IPS-20b (cell line): ENCODE measurements at regions not wholly inside any gene's neighbourhood (a gene's known extent, or its start where the extent isn't known, plus 50 kb on each side); places are given as distances from the start of the nearest gene placed in this dataset.

Experiments
- H3K27ac ChIP-seq: one replicate; pipeline ENCODE4 v1.5.1; 2013; ENCODE audit warnings: low read length
- H3K27me3 ChIP-seq: 2 replicates; pipeline ENCODE4 v1.6.1; 2013; ENCODE audit warnings: mild to moderate bottlenecking, low read length, inconsistent platforms; ENCODE audit not compliant: insufficient read depth
- H3K36me3 ChIP-seq: 2 replicates; pipeline ENCODE4 v1.6.1; 2013; ENCODE audit warnings: low read depth, mild to moderate bottlenecking, inconsistent platforms, low read length, moderate library complexity; ENCODE audit not compliant: insufficient read depth
- H3K4me1 ChIP-seq: 2 replicates; pipeline ENCODE4 v1.6.1; 2013; ENCODE audit warnings: mild to moderate bottlenecking, control low read depth, inconsistent platforms, low read length, moderate library complexity; ENCODE audit not compliant: insufficient read depth
- H3K4me3 ChIP-seq: 2 replicates; pipeline ENCODE4 v1.5.1; 2013; ENCODE audit warnings: mild to moderate bottlenecking, low read length, inconsistent platforms
- H3K9ac ChIP-seq: 2 replicates; pipeline ENCODE4 v1.6.1; 2013; ENCODE audit warnings: low read depth, mild to moderate bottlenecking, inconsistent platforms, low read length, moderate library complexity
- H3K9me3 ChIP-seq: 2 replicates; pipeline ENCODE4 v1.6.1; 2013; ENCODE audit warnings: mild to moderate bottlenecking, low read depth, low read length, inconsistent platforms; ENCODE audit not compliant: insufficient read depth

DNA sequence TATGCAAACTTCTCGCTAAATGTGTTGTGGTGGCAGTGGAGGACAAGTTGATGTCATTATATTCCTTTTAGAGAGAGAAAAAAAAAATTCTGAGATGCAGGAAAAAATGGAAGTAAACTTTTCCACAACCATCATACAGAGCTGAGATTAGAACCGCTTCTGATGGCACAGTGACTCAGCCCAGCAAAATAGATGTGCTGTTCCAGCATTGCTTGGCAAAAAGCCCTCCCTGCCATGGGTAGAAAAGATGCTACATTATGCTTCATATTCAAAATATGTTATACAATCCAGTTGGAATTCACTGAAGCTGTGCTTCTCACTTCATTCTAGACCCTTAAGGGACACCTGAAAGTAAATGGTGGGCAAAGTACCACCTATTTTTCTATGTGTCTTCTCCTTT lies 1047.6 kb upstream of the FANCL start:
- no peak overlapping the region for H3K9ac ChIP-seq
- H3K9me3 ChIP-seq: no peaks in the 10 kb centered on the region
- H3K27ac ChIP-seq: no peak overlapping the region
- H3K4me3 ChIP-seq: no peak overlapping the region
- no peaks in the 10 kb centered on the region for H3K4me1 ChIP-seq
- H3K27me3 ChIP-seq: no peaks in the 10 kb centered on the region
- H3K36me3 ChIP-seq: no peaks in the 10 kb centered on the region

DNA sequence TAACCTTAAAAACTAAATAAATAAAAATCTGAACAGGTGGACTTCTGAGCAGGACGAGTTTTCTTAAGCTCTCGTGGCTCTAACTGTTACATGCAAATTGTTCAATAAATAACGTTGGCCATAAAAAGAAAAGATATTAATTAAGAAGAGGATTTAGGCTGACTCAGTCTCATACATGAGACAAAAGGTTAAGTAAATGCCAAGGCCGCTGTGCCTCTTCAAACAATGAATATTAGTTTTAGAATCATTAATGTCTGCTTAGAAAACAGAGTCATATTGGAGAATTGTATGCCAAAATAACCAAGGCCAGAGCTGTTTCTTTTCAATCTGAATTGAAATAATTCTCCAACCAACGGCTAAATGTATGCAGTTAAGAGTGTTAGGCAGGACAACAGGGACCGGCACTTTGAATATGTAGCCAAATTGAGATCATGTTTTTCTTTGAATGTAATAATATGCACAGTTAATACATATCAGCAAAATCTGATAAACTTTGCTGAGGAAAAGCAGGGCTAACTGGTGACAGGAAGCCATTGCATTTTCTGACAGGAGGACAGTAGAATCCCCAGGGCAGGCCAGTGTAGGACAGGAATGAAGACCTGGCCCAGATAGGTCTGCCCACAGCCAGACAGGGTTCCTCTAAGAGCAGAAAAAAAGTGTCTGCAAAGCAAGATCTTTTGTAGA lies 1041.4 kb upstream of the FANCL start:
- H3K9ac ChIP-seq: no peak overlapping the region
- no peak overlapping the region for H3K27ac ChIP-seq
- no peaks in the 10 kb centered on the region for H3K9me3 ChIP-seq
- H3K4me1 ChIP-seq: no peaks in the 10 kb centered on the region
- H3K36me3 ChIP-seq: no peaks in the 10 kb centered on the region
- H3K4me3 ChIP-seq: no peak overlapping the region
- no peaks in the 10 kb centered on the region for H3K27me3 ChIP-seq

DNA sequence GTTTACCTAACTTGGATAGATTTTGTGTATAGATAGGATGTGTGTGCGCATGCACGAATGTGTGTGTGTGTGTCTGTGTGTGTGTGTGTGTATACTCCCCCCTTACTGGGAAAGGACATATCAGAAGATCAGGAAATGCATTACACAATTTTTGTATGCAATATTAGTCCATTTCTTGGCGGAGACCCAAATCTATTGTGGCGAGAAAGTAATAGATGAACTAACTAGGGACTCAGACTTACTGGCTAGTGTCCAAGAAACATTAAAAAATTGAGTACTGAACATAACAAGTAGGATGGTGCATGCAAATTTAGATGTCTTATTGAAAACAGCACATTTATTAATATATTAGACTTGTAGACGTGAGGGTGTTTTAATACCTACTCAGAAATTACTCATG lies 1036.5 kb upstream of the FANCL start:
- Histone ChIP-seq H3K4me1 (no peaks in the 10 kb centered on the region), H3K9ac (no peak overlapping the region), H3K27ac (no peak overlapping the region), H3K4me3 (no peak overlapping the region), H3K36me3 (no peaks in the 10 kb centered on the region), H3K9me3 (no peaks in the 10 kb centered on the region), H3K27me3 (no peaks in the 10 kb centered on the region)

DNA sequence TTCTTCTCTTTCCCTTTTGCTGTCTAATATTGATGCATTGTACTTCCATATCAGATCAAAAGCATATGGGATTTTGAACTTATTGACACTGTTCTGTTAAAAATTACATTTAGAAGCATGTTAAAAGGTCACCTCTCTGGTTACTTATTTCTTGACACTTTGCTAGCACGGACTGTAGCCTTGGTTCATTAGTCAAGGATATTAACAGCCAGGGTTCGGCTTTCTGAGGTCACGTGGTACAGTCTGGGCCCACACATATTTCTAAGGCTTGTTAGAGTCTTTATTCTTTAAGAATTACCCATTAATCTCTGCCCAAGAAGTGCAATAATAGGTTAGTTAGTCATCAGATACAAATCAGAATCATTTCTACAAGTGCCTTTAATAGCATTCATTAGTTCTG lies 1035.8 kb upstream of the FANCL start:
- H3K4me1 ChIP-seq: no peaks in the 10 kb centered on the region
- H3K9me3 ChIP-seq: no peaks in the 10 kb centered on the region

DNA sequence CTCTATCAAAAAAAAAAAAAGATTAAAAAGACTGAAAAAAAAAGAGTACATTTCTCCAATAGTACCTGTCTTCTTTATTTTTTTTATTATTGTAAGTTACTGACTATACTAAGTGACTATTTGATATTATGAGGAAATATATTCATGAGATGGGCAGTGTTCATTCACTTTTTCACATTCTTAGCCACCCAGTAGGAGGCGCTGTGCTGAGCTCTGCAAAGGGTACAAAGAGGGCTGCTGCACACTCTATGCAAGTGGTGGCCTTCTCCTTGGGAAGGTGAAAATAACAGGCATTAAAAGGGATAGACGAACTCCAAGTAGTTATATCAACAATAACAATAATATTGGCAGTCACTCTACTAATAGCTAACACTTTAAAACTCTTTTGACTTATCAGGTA lies 1034.9 kb upstream of the FANCL start:
- Histone ChIP-seq H3K4me1 (no peaks in the 10 kb centered on the region), H3K4me3 (no peak overlapping the region), H3K27me3 (no peaks in the 10 kb centered on the region)

More for the DNA sequence above, 1035.8 kb upstream of the FANCL start:
- Histone ChIP-seq H3K36me3 (no peaks in the 10 kb centered on the region), H3K4me3 (no peak overlapping the region), H3K27me3 (no peaks in the 10 kb centered on the region), H3K9ac (no peak overlapping the region), H3K27ac (no peak overlapping the region)

DNA sequence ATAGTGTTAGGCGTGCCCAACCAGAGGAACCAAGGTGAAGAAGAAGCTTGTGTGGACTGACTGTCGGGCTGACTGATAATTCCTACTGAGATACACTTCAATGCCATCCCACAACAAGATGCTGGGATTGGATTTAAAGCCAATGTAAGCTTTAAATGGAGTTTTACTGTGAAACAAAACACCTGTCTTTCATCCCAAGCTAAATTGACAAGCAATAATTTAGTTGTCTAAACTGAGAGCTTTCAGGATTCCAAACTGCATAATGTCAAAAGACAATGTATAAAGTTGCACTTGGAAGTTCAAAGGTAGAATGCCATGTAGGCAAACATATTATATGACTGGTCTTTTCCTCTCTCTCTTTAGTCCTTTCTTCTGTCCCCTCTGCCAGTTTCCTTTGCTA lies 1025.3 kb upstream of the FANCL start:
- no peak overlapping the region for H3K4me3 ChIP-seq
- peaks cover 10% of the 10 kb centered on the region for H3K4me1 ChIP-seq
- no peak overlapping the region for H3K9ac ChIP-seq
- H3K27me3 ChIP-seq: no peaks in the 10 kb centered on the region
- H3K9me3 ChIP-seq: no peaks in the 10 kb centered on the region
- no peaks in the 10 kb centered on the region for H3K36me3 ChIP-seq
- H3K27ac ChIP-seq: no peak overlapping the region

More for the DNA sequence above, 1034.9 kb upstream of the FANCL start:
- no peak overlapping the region for H3K9ac ChIP-seq
- H3K27ac ChIP-seq: no peak overlapping the region
- H3K9me3 ChIP-seq: no peaks in the 10 kb centered on the region
- H3K36me3 ChIP-seq: no peaks in the 10 kb centered on the region

DNA sequence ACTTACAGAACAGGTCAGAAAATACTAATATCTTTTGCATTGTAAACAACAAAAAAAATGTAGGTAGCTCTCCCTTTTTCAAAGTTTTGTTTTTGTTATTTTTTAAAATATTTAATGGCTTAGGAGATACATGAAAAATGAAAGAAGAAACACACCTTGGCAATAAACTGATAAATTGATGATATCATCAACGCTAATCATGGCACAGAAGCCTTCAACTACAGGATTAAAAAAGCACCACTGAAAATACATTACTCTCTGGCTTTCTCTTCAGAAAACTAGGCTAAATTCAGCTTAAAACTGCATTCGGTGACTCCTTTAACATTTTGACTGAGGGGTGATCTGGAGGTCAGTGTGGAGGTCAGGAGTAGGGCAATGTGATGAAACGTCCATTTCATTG lies 1018.8 kb upstream of the FANCL start:
- H3K9ac ChIP-seq: no peak overlapping the region
- H3K9me3 ChIP-seq: no peaks in the 10 kb centered on the region
- H3K27me3 ChIP-seq: no peaks in the 10 kb centered on the region
- no peaks in the 10 kb centered on the region for H3K36me3 ChIP-seq
- no peak overlapping the region for H3K4me3 ChIP-seq
- no peak overlapping the region for H3K27ac ChIP-seq
- peaks cover 16% of the 10 kb centered on the region for H3K4me1 ChIP-seq

DNA sequence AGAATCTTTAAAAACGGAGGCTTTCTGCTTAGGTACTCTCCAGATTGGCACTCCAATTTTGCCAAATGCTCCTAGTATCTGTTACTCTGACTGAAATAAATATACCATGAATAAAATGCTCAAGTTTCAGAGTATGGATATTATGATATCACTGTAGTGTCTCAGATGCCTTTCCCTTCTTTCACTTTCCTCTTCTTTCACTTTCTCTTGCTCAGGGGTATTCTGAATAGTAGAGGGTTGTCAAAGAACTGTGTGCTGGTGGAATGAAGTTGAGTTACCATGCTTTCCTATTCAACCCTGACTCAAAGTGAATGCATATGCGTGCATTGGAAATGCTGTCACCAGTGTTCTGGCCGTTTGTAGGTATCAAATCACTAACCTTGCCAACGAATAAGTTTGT lies 1015.2 kb upstream of the FANCL start:
- Histone ChIP-seq H3K4me1 (peaks cover 16% of the 10 kb centered on the region), H3K9ac (no peak overlapping the region)

DNA sequence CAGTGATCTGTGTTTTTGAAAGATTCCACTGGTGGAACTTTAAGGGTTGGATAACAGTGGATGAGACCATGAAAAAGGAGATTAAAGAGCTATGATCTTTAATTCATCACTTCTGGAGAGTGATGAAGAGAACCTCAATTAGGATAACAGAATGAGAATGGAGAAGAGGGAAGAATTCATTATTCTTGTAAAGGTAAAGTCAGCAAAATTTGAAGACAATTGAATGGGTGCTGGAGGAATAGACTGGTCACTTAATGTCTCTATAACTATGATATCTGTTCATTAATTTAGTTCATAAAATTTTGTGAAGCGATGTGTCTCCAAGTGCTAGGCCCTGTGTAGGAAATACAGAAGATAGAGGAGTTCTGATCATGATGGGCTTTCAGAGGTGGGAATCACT lies 1013.2 kb upstream of the FANCL start:
- Histone ChIP-seq H3K36me3 (no peaks in the 10 kb centered on the region), H3K4me1 (peaks cover 13% of the 10 kb centered on the region), H3K4me3 (no peak overlapping the region), H3K9me3 (no peaks in the 10 kb centered on the region), H3K9ac (no peak overlapping the region), H3K27ac (no peak overlapping the region), H3K27me3 (no peaks in the 10 kb centered on the region)

More for the DNA sequence above, 1015.2 kb upstream of the FANCL start:
- Histone ChIP-seq H3K27ac (no peak overlapping the region), H3K9me3 (no peaks in the 10 kb centered on the region), H3K4me3 (no peak overlapping the region), H3K36me3 (no peaks in the 10 kb centered on the region), H3K27me3 (no peaks in the 10 kb centered on the region)

DNA sequence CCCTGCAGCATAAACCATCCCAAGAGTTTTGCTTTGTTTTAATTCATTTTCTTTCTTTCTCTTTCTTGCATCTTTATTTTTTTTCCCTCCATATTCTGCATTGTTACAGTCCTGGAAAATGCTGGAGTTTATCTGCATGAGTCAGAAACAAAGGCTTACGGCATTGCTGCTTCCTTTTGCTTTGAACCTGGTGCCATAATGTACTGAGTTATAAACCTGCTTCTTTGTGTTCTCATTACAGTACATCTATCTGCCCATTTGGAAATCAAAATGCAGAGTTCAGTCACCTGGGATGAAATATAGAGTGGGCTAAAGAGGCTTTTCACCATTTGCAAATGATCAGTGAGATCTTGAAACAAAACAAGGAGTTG lies 1009.2 kb upstream of the FANCL start:
- H3K9ac ChIP-seq: no peak overlapping the region
- no peak overlapping the region for H3K4me3 ChIP-seq
- H3K9me3 ChIP-seq: no peaks in the 10 kb centered on the region
- H3K27ac ChIP-seq: no peak overlapping the region
- no peaks in the 10 kb centered on the region for H3K4me1 ChIP-seq
- no peaks in the 10 kb centered on the region for H3K27me3 ChIP-seq
- H3K36me3 ChIP-seq: no peaks in the 10 kb centered on the region

DNA sequence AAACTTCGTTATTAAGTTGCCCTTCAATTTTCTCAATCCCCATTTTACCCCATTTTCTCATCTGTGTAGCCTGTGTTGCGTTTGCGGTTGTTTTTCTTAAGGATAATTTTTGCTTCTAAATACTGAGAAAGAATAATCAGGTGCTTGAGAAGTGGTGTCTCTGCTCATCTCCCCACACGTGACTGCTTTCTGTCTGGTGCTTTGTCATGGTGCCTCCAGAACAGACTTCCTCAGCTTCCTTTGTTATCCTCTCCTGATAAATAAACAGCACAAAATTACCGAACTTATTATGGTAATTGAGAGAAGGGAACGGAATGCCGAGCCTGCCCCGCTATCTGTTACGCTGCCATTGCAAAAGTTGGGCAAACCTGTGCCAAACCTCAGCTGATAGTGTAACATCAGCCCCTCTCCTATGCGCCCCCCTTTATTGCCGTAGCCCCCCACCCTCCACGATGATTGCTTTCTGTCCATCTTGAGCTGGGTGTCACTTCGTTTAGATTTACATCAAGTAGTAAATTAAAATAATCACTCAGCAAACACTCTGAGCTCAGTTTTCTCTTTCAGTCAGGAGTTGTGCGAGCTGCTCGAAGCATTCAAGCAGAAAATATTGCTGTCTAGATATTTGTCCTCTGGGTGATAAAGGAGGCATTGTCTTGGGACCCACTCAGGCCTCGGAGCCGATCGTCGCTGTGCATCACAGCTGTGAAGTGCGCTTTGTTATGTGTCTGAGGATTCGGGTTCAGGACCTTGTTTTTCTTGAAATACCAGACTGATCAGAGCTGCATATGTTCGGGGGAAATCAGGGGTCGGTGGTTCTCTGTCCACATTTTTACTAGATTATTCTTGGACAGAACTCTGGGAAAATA lies 1008.5 kb upstream of the FANCL start:
- Histone ChIP-seq H3K36me3 (no peaks in the 10 kb centered on the region), H3K4me3 (no peak overlapping the region), H3K4me1 (no peaks in the 10 kb centered on the region), H3K27me3 (no peaks in the 10 kb centered on the region), H3K9ac (no peak overlapping the region), H3K27ac (no peak overlapping the region), H3K9me3 (no peaks in the 10 kb centered on the region)

DNA sequence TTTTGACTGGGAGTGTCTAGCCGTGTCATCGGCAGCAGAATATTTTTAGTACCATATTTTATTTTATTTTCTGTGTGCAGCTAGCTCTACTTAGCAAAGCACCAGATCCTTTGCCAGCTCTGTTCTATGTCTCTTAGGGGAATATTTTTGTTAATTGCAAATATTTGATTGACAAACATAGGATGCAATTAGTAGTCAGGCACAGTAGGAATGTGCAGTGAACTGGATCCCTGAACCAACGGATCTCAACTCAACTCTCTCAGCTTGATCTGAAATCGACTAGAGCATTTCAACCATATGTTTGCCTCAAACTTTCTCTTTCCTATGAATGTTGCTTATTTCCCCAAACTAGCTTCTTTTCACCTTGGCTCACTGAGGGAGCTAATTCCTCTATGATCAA lies 998.0 kb upstream of the FANCL start:
- H3K27ac ChIP-seq: no peak overlapping the region
- no peaks in the 10 kb centered on the region for H3K36me3 ChIP-seq
- H3K27me3 ChIP-seq: no peaks in the 10 kb centered on the region
- H3K9me3 ChIP-seq: no peaks in the 10 kb centered on the region
- H3K4me3 ChIP-seq: no peak overlapping the region
- H3K4me1 ChIP-seq: no peaks in the 10 kb centered on the region
- no peak overlapping the region for H3K9ac ChIP-seq
